Type B pancreatic cell (in vitro differentiated cells): ENCODE measurements at regions not wholly inside any gene's neighbourhood (a gene's known extent, or its start where the extent isn't known, plus 50 kb on each side); places are given as distances from the start of the nearest gene placed in this dataset.
A peak's percentile ranks its signal among the peaks of the same experiment; 100 is the strongest.
"Not testable (repeated sequence)": the region's sequence is repeated elsewhere in the genome, so short reads cannot be mapped to it uniquely, and the experiment has no call there.

Experiments used
- DNase-seq: peaks from one replicate; pipeline ENCODE4 v3.0.0; 2021; ENCODE audit warnings: mixed read lengths; ENCODE audit not compliant: unreplicated experiment; ENCODE audit errors: extremely low spot score
- H3K27ac Mint-ChIP-seq: 2 replicates; pipeline ENCODE4 v1.8.0; 2021; ENCODE audit warnings: mild to moderate bottlenecking, mixed read lengths
- H3K27me3 Mint-ChIP-seq: 2 replicates; pipeline ENCODE4 v1.8.0; 2021; ENCODE audit warnings: mixed read lengths
- H3K36me3 Mint-ChIP-seq: 2 replicates; pipeline ENCODE4 v1.8.0; 2021; ENCODE audit warnings: mixed read lengths
- H3K4me1 Mint-ChIP-seq: one replicate; pipeline ENCODE4 v1.8.0; 2021; ENCODE audit warnings: mixed read lengths; ENCODE audit not compliant: unreplicated experiment
- H3K4me3 Mint-ChIP-seq: 2 replicates; pipeline ENCODE4 v1.8.0; 2021; ENCODE audit warnings: mild to moderate bottlenecking, mixed read lengths
- H3K9me3 Mint-ChIP-seq: 2 replicates; pipeline ENCODE4 v1.8.0; 2021; ENCODE audit warnings: mixed read lengths
- CTCF ChIP-seq: fragments of 200-600 bp; sonication (generic); conservative IDR thresholded peaks from 2 replicates; pipeline ENCODE4 v1.5.0; 2021; ENCODE audit warnings: antibody characterized with exemption, mild to moderate bottlenecking

GRCh38 chr9:29078063-29078666 lies 1504.9 kb upstream of the C9orf72 start:
- Mint-ChIP-seq H3K36me3 (no peaks in the 10 kb centered on the region), H3K9me3 (no peaks in the 10 kb centered on the region), H3K4me3 (no peak overlapping the region), H3K27ac (no peak overlapping the region), H3K4me1 (no peaks in the 10 kb centered on the region), H3K27me3 (no peaks in the 10 kb centered on the region)
- no peak for TF ChIP-seq CTCF
- DNase-seq, result no peak

GRCh38 chr9:29100762-29101161 lies 1527.5 kb upstream of the C9orf72 start:
- no peak overlapping the region for H3K27ac Mint-ChIP-seq
- no peaks in the 10 kb centered on the region for H3K4me1 Mint-ChIP-seq
- no peak overlapping the region for H3K4me3 Mint-ChIP-seq
- no peaks in the 10 kb centered on the region for H3K27me3 Mint-ChIP-seq
- H3K36me3 Mint-ChIP-seq, result no peaks in the 10 kb centered on the region
- no peak for DNase-seq
- H3K9me3 Mint-ChIP-seq, result no peaks in the 10 kb centered on the region
- no peak for TF ChIP-seq CTCF

- not testable (repeated sequence) for H3K4me3 Mint-ChIP-seq, H3K27ac Mint-ChIP-seq, H3K27me3 Mint-ChIP-seq, H3K9me3 Mint-ChIP-seq, H3K4me1 Mint-ChIP-seq, H3K36me3 Mint-ChIP-seq, DNase-seq
Measured at GRCh38 chr9:29104166-29104565, 1530.9 kb upstream of the C9orf72 start.

- Mint-ChIP-seq H3K36me3 (no peaks in the 10 kb centered on the region), H3K9me3 (no peaks in the 10 kb centered on the region), H3K27ac (no peak overlapping the region), H3K4me1 (no peaks in the 10 kb centered on the region), H3K4me3 (no peak overlapping the region), H3K27me3 (no peaks in the 10 kb centered on the region)
- TF ChIP-seq CTCF, result no peak
- DNase-seq, result no peak
Measured at GRCh38 chr9:29118555-29118954, 1545.3 kb upstream of the C9orf72 start.

GRCh38 chr9:29126783-29127182 lies 1553.5 kb upstream of the C9orf72 start:
- H3K9me3 Mint-ChIP-seq, result peaks cover 17% of the 10 kb centered on the region
- no peak for TF ChIP-seq CTCF

GRCh38 chr9:29129763-29130162 lies 1556.5 kb upstream of the C9orf72 start:
- no peak overlapping the region for H3K27ac Mint-ChIP-seq
- no peaks in the 10 kb centered on the region for H3K27me3 Mint-ChIP-seq
- no peaks in the 10 kb centered on the region for H3K4me1 Mint-ChIP-seq
- no peak for TF ChIP-seq CTCF
- DNase-seq, result no peak
- no peak overlapping the region for H3K4me3 Mint-ChIP-seq
- H3K36me3 Mint-ChIP-seq, result peaks cover 4% of the 10 kb centered on the region
- peaks cover 17% of the 10 kb centered on the region for H3K9me3 Mint-ChIP-seq

More at GRCh38 chr9:29126783-29127182, 1553.5 kb upstream of the C9orf72 start:
- Mint-ChIP-seq H3K27ac (peak overlapping the region; percentile 63), H3K27me3 (no peaks in the 10 kb centered on the region), H3K36me3 (peaks cover 4% of the 10 kb centered on the region), H3K4me3 (peak overlapping the region; percentile 42), H3K4me1 (no peaks in the 10 kb centered on the region)
- DNase-seq, result no peak
